ENCODE measurements at regions not wholly inside any gene's neighbourhood (a gene's known extent, or its start where the extent isn't known, plus 50 kb on each side); places are given as distances from the start of the nearest gene placed in this dataset.
A peak's percentile ranks its signal among the peaks of the same experiment; 100 is the strongest.

DNA sequence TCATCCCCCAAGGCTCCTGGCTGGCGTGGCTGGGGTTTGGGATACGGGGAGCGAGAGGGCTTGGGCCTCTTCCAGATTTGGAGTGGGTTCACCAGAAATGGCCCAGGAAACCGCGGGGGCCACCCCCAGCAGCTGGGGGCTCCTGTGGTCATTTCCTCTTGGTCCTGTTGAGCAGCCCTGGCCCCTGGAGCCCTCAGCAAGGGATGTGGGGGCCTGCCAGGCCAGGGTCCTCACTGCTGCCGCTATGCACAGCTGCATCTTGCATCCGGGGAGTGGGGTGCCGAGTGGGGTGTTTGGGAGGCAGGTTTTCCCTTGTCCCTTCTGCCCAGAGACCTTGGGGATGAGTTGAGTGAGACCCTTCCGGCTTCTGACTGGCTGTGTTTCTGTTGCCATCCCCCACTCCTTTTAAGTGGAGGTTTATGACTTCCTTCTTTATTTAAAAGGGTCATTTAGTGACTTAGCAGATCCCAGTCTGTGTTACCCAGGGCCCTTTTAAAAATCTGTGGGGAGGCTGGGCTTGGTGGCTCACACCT is 319.8 kb downstream of the SEC14L1 start:
- Mint-ChIP-seq H3K36me3 (ENCODE audit: low read depth, unreplicated experiment) (peaks cover 12% of the 10 kb centered on the region), H3K4me3 (ENCODE audit: unreplicated experiment) (no peak overlapping the region), H3K27ac (ENCODE audit: unreplicated experiment) (peak overlapping the region; percentile 42), H3K27me3 (ENCODE audit: unreplicated experiment) (peaks cover 14% of the 10 kb centered on the region), H3K9me3 (ENCODE audit: unreplicated experiment) (no peaks in the 10 kb centered on the region), H3K4me1 (ENCODE audit: unreplicated experiment) (peaks cover 58% of the 10 kb centered on the region)
- TF ChIP-seq, protein P1, sequence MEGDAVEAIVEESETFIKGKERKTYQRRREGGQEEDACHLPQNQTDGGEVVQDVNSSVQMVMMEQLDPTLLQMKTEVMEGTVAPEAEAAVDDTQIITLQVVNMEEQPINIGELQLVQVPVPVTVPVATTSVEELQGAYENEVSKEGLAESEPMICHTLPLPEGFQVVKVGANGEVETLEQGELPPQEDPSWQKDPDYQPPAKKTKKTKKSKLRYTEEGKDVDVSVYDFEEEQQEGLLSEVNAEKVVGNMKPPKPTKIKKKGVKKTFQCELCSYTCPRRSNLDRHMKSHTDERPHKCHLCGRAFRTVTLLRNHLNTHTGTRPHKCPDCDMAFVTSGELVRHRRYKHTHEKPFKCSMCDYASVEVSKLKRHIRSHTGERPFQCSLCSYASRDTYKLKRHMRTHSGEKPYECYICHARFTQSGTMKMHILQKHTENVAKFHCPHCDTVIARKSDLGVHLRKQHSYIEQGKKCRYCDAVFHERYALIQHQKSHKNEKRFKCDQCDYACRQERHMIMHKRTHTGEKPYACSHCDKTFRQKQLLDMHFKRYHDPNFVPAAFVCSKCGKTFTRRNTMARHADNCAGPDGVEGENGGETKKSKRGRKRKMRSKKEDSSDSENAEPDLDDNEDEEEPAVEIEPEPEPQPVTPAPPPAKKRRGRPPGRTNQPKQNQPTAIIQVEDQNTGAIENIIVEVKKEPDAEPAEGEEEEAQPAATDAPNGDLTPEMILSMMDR (IDR thresholded peaks at IDR 0.05; ENCODE audit: unreplicated experiment), result no peak
- DNase-seq (ENCODE audit: low spot score), result no peak

DNA sequence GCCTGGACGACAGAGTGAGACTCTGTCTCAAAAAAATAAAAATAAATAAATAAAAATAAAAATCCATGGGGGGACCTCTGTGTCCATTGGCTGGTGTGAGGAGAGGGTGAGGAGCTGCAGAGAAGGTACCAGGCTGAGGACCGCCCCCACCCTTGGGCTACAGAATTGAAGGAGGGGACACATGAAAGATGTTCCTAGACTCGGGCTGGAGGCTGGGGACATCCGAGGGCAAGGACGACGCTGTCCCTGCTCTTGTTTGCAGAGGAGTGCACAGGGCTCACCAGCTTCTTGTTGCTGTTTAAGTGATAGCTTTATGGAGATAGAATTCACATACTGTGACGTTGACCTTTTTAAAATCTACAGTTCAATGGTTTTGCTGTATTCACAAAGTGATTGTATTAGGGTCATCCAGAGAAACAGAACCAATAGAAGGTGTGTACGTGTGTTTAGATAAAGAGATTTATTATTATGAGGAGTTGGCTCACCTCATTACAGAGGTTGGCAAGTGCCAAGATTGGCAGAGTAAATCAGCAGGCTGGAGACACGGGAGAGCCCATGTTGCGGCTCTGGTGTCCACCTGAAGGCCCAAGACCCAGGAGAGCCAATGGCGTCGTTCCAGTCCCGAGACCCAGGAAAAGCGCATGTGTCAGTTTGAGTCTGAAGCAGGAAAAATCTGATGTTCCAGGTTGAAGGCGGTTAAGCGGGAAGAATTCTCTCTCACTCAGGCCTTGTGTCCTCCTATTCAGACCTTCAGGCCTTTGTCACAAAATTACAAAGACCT is 320.7 kb downstream of the SEC14L1 start:
- Mint-ChIP-seq H3K27ac (ENCODE audit: unreplicated experiment) (peak overlapping the region; percentile 86), H3K4me3 (ENCODE audit: unreplicated experiment) (peak overlapping the region; percentile 45)

DNA sequence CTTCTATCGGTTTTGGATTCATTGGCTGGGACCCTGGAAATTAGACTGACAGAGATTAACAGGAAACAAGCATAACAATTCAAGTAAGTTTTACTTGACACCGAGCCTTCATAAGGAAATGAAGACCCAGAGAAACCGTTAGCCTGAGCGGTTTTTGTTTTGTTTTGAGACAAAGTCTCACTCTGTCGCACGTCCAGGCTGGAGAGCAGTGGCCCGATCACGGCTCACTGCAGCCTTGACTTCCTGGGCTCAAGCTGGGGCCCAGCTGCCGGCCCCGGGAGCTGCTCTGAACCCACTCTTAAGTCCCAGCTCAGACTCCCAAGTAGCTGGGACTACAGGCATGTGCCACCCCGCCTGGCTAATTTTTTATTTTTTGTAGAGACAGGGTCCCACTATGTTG is 321.3 kb downstream of the SEC14L1 start:
- peaks cover 67% of the 10 kb centered on the region for H3K4me1 Mint-ChIP-seq (ENCODE audit: unreplicated experiment)
- no peaks in the 10 kb centered on the region for H3K9me3 Mint-ChIP-seq (ENCODE audit: unreplicated experiment)
- DNase-seq (ENCODE audit: low spot score), result no peak
- peaks cover 14% of the 10 kb centered on the region for H3K36me3 Mint-ChIP-seq (ENCODE audit: low read depth, unreplicated experiment)
- peak overlapping the region; percentile 86 for H3K27ac Mint-ChIP-seq (ENCODE audit: unreplicated experiment)
- TF ChIP-seq, protein P1 (IDR thresholded peaks at IDR 0.05; ENCODE audit: unreplicated experiment), result no peak
- H3K27me3 Mint-ChIP-seq (ENCODE audit: unreplicated experiment), result peaks cover 14% of the 10 kb centered on the region
- H3K4me3 Mint-ChIP-seq (ENCODE audit: unreplicated experiment), result no peak overlapping the region

More for the DNA sequence above, 320.7 kb downstream of the SEC14L1 start:
- TF ChIP-seq, protein P1 (IDR thresholded peaks at IDR 0.05; ENCODE audit: unreplicated experiment), result no peak
- Mint-ChIP-seq H3K9me3 (ENCODE audit: unreplicated experiment) (no peaks in the 10 kb centered on the region), H3K27me3 (ENCODE audit: unreplicated experiment) (peaks cover 12% of the 10 kb centered on the region), H3K36me3 (ENCODE audit: low read depth, unreplicated experiment) (peaks cover 10% of the 10 kb centered on the region), H3K4me1 (ENCODE audit: unreplicated experiment) (peaks cover 63% of the 10 kb centered on the region)
- DNase-seq (ENCODE audit: low spot score), result no peak

DNA sequence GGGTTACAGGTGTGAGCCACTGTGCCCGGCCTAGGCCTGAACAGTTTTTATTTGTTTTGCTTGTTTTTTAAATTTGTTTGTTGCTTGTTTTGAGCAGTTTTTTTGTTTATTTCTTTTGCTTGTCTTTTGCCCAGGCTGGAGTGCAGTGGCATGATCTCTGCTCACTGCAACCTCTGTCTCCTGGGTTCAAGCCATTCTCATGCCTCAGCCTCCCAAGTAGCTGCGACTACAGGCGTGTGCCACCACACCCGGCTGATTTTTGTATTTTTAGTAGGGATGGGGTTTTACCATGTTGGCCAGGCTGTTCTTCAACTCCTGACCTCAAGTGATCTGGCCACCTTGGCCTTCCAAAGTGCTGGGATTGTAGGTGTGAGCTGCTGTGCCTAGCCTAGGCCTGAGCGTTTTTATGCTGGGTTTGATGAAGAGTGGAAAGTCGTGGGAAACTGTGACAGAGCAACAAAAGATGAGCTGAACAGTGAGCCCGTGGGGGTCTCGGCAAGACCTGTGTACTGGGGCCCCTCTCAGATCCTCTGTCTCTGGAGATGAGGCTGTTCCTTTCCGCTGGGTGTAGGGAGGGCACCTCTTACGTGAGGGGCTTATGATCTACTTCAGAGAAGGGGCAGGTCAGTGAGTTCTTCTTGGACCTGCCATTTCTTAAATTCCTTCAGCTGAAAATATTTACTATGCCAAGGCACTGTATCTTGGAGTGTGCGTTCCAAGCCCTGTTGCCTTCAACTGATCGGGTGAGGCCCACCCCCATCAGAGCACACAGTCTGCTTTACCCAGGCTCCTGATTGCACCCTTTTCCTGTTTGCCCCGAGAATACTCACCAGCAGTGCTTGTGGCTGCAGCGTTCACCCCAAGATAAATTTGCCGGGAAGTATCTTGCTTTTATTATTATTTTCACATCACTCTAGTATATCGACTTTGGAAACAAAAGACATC is 322.1 kb downstream of the SEC14L1 start:
- TF ChIP-seq, protein P1 (IDR thresholded peaks at IDR 0.05; ENCODE audit: unreplicated experiment), result no peak
- peak overlapping the region; percentile 58 for H3K4me3 Mint-ChIP-seq (ENCODE audit: unreplicated experiment)
- DNase-seq (ENCODE audit: low spot score), result no peak
- no peaks in the 10 kb centered on the region for H3K9me3 Mint-ChIP-seq (ENCODE audit: unreplicated experiment)
- H3K27me3 Mint-ChIP-seq (ENCODE audit: unreplicated experiment), result peaks cover 14% of the 10 kb centered on the region
- H3K36me3 Mint-ChIP-seq (ENCODE audit: low read depth, unreplicated experiment), result peaks cover 14% of the 10 kb centered on the region
- peak overlapping the region; percentile 83 for H3K27ac Mint-ChIP-seq (ENCODE audit: unreplicated experiment)
- peaks cover 70% of the 10 kb centered on the region for H3K4me1 Mint-ChIP-seq (ENCODE audit: unreplicated experiment)
